Hepatocyte (in vitro differentiated cells): ENCODE measurements at regions not wholly inside any gene's neighbourhood (a gene's known extent, or its start where the extent isn't known, plus 50 kb on each side); places are given as distances from the start of the nearest gene placed in this dataset.

Experiments used
- DNase-seq: peaks from one replicate; pipeline ENCODE4 v3.0.0-alpha.2; 2016; ENCODE audit warnings: low spot score
- H2AFZ ChIP-seq: fragments of 200-600 bp; sonication (generic); 2 replicates; pipeline ENCODE4 v1.6.0; 2016; ENCODE audit warnings: antibody characterized with exemption, mild to moderate bottlenecking
- H3K27ac ChIP-seq: fragments of 200-600 bp; sonication (generic); 2 replicates; pipeline ENCODE4 v1.5.1; 2016; ENCODE audit warnings: mild to moderate bottlenecking
- H3K27me3 ChIP-seq: fragments of 200-600 bp; sonication (generic); 2 replicates; pipeline ENCODE4 v1.6.1; 2016
- H3K36me3 ChIP-seq: fragments of 200-600 bp; sonication (generic); replicated peaks from 2 replicates; pipeline ENCODE4 v1.5.1; 2016; ENCODE audit warnings: low read depth; ENCODE audit not compliant: insufficient read depth
- H3K4me1 ChIP-seq: fragments of 200-600 bp; sonication (generic); 2 replicates; pipeline ENCODE4 v1.5.1; 2016; ENCODE audit warnings: mild to moderate bottlenecking, moderate library complexity; ENCODE audit not compliant: insufficient read depth
- H3K4me2 ChIP-seq: fragments of 200-600 bp; sonication (generic); 2 replicates; pipeline ENCODE4 v1.6.0; 2016
- H3K4me3 ChIP-seq: fragments of 200-600 bp; sonication (generic); 2 replicates; pipeline ENCODE4 v1.5.1; 2016; ENCODE audit warnings: mild to moderate bottlenecking
- H3K79me2 ChIP-seq: fragments of 200-600 bp; sonication (generic); 2 replicates; pipeline ENCODE4 v1.6.0; 2017; ENCODE audit warnings: mild to moderate bottlenecking
- H3K9me2 ChIP-seq: fragments of 200-600 bp; sonication (generic); replicated peaks from 2 replicates; pipeline ENCODE4 v1.6.0; 2017; ENCODE audit warnings: mild to moderate bottlenecking; ENCODE audit not compliant: insufficient read depth
- H3K9me3 ChIP-seq: fragments of 200-600 bp; sonication (generic); 2 replicates; pipeline ENCODE4 v1.5.1; 2016; ENCODE audit warnings: low read depth, mild to moderate bottlenecking
- H4K20me1 ChIP-seq: fragments of 200-600 bp; sonication (generic); 2 replicates; pipeline ENCODE4 v1.6.0; 2016; ENCODE audit warnings: mild to moderate bottlenecking; ENCODE audit not compliant: insufficient read depth, poor library complexity, severe bottlenecking
- CTCF ChIP-seq: fragments of 200-600 bp; sonication (generic); IDR thresholded peaks from 2 replicates; pipeline ENCODE4 v1.5.1; 2016; ENCODE audit warnings: antibody characterized with exemption, mild to moderate bottlenecking; ENCODE audit not compliant: poor library complexity
- EZH2 ChIP-seq: fragments of 200-600 bp; sonication (generic); IDR thresholded peaks from 2 replicates; pipeline ENCODE4 v1.6.1; 2016; ENCODE audit warnings: antibody characterized with exemption, mild to moderate bottlenecking, borderline replicate concordance
- EZH2phosphoT487 ChIP-seq: fragments of 200-600 bp; sonication (generic); IDR thresholded peaks from one replicate; pipeline ENCODE4 v1.6.1; 2018; ENCODE audit warnings: antibody characterized with exemption, mild to moderate bottlenecking, low read depth, moderate library complexity; ENCODE audit not compliant: unreplicated experiment, severe bottlenecking
- WGBS: methylation state at CpG from one replicate; pipeline ENCODE4 v1.1.6; 2016; ENCODE audit warnings: low lambda C conversion rate; ENCODE audit errors: missing lambda C conversion rate; 5-methylcytosine and 5-hydroxymethylcytosine counted together

GRCh38 chr6:82080767-82081166 lies 166.8 kb downstream of the IBTK start:
- TF ChIP-seq EZH2phosphoT487: no peak
- TF ChIP-seq CTCF: no peak
- no peak for TF ChIP-seq EZH2
- Histone ChIP-seq H3K79me2 (no peaks in the 10 kb centered on the region), H3K9me3 (no peaks in the 10 kb centered on the region), H3K36me3 (no peaks in the 10 kb centered on the region), H3K4me3 (no peak overlapping the region), H2AFZ (no peak overlapping the region), H3K4me2 (no peak overlapping the region), H3K27me3 (no peaks in the 10 kb centered on the region), H3K27ac (no peak overlapping the region), H4K20me1 (no peaks in the 10 kb centered on the region), H3K9me2 (no peaks in the 10 kb centered on the region), H3K4me1 (no peaks in the 10 kb centered on the region)
- DNase-seq: no peak
- 46% methylated on average over 1 of the region's 1 CpG for WGBS

GRCh38 chr6:82078286-82078908 lies 169.1 kb downstream of the IBTK start:
- Histone ChIP-seq H4K20me1 (no peaks in the 10 kb centered on the region), H3K4me1 (no peaks in the 10 kb centered on the region), H3K27me3 (no peaks in the 10 kb centered on the region), H3K4me2 (no peak overlapping the region), H3K27ac (no peak overlapping the region), H3K79me2 (no peaks in the 10 kb centered on the region), H3K36me3 (no peaks in the 10 kb centered on the region), H2AFZ (no peak overlapping the region), H3K4me3 (no peak overlapping the region), H3K9me2 (no peaks in the 10 kb centered on the region), H3K9me3 (no peaks in the 10 kb centered on the region)
- DNase-seq: no peak
- TF ChIP-seq CTCF (no peak), EZH2phosphoT487 (no peak)
- WGBS: 93% methylated on average over 3 of the region's 3 CpGs

GRCh38 chr6:82076916-82077315 lies 170.6 kb downstream of the IBTK start:
- Histone ChIP-seq H3K79me2 (no peaks in the 10 kb centered on the region), H3K27ac (no peak overlapping the region), H3K27me3 (no peaks in the 10 kb centered on the region), H3K9me2 (no peaks in the 10 kb centered on the region), H3K4me3 (no peak overlapping the region), H3K4me1 (peaks cover 6% of the 10 kb centered on the region), H3K9me3 (no peaks in the 10 kb centered on the region), H3K36me3 (no peaks in the 10 kb centered on the region), H3K4me2 (no peak overlapping the region), H4K20me1 (no peaks in the 10 kb centered on the region), H2AFZ (no peak overlapping the region)
- 56% methylated on average over 1 of the region's 1 CpG for WGBS
- no peak for TF ChIP-seq EZH2
- no peak for TF ChIP-seq CTCF
- no peak for TF ChIP-seq EZH2phosphoT487
- DNase-seq: no peak

- no peaks in the 10 kb centered on the region for H3K36me3 ChIP-seq
- no peaks in the 10 kb centered on the region for H3K9me2 ChIP-seq
- H3K79me2 ChIP-seq: no peaks in the 10 kb centered on the region
- H3K27me3 ChIP-seq: no peaks in the 10 kb centered on the region
- no peak overlapping the region for H2AFZ ChIP-seq
- TF ChIP-seq EZH2phosphoT487: no peak
- no peak for TF ChIP-seq CTCF
- no peak for TF ChIP-seq EZH2
- no peaks in the 10 kb centered on the region for H3K9me3 ChIP-seq
- 75% methylated on average over 2 of the region's 2 CpGs for WGBS
- H4K20me1 ChIP-seq: no peaks in the 10 kb centered on the region
- H3K4me1 ChIP-seq: peaks cover 6% of the 10 kb centered on the region
- DNase-seq: no peak
- no peak overlapping the region for H3K4me2 ChIP-seq
- H3K4me3 ChIP-seq: no peak overlapping the region
- H3K27ac ChIP-seq: no peak overlapping the region
Observed at GRCh38 chr6:82074556-82074955, 173.0 kb downstream of the IBTK start.
